ENCODE measurements at regions not wholly inside any gene's neighbourhood (a gene's known extent, or its start where the extent isn't known, plus 50 kb on each side); places are given as distances from the start of the nearest gene placed in this dataset.

DNA sequence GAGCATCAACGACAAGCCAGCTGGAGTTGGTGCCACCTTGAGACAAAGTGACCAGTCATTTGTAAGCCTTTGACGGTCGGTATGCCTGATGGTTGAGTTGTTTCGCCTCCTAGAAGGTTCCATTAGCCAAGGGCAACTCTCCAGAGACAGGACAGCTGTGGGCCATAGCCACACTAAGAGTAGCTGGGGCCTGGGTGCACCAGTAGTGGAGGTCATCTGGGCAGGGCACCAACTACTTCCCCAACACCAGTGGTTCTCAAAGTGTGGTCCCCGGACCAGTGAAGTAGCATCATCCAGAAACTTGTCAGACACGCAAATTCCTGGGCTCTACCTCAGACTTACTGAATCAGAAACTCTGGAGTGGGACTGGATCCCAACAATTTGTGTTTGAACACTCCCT is 217.5 kb upstream of the TAS2R1 start:
- Histone ChIP-seq H3K27me3 (no peaks in the 10 kb centered on the region), H3K27ac (no peak overlapping the region), H3K9me3 (no peaks in the 10 kb centered on the region), H3K4me3 (no peak overlapping the region), H3K4me1 (no peaks in the 10 kb centered on the region), H3K36me3 (no peaks in the 10 kb centered on the region)
- TF ChIP-seq, protein P1, sequence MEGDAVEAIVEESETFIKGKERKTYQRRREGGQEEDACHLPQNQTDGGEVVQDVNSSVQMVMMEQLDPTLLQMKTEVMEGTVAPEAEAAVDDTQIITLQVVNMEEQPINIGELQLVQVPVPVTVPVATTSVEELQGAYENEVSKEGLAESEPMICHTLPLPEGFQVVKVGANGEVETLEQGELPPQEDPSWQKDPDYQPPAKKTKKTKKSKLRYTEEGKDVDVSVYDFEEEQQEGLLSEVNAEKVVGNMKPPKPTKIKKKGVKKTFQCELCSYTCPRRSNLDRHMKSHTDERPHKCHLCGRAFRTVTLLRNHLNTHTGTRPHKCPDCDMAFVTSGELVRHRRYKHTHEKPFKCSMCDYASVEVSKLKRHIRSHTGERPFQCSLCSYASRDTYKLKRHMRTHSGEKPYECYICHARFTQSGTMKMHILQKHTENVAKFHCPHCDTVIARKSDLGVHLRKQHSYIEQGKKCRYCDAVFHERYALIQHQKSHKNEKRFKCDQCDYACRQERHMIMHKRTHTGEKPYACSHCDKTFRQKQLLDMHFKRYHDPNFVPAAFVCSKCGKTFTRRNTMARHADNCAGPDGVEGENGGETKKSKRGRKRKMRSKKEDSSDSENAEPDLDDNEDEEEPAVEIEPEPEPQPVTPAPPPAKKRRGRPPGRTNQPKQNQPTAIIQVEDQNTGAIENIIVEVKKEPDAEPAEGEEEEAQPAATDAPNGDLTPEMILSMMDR (IDR thresholded peaks at IDR 0.05) = no peak
- DNase-seq (ENCODE audit: low spot score) = no peak

DNA sequence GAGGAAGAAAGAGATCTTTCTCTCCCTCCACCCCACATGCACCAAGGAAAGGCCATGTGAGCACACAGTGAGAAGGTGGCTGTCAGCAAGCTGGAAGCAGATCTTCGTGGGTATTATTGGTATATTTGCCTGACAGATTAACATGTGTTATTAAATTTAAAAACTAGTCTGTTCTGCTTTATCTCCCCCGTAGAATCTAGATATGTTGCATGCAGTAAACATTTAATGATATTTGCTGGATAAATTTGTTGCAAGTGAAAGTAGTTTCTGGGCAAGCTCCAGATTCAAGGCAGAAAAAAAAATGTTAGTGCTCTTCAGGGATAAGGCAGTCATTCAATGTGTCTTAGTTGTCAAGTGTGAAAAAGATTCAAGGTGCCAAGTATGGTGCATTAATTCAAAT is 215.0 kb upstream of the TAS2R1 start:
- DNase-seq (ENCODE audit: low spot score) = no peak
- Histone ChIP-seq H3K4me3 (no peak overlapping the region), H3K27me3 (no peaks in the 10 kb centered on the region), H3K36me3 (no peaks in the 10 kb centered on the region), H3K9me3 (peaks cover 0 to 12% of the 10 kb centered on the region in 2 donors), H3K27ac (no peak overlapping the region), H3K4me1 (no peaks in the 10 kb centered on the region)
- TF ChIP-seq, protein P1 (IDR thresholded peaks at IDR 0.05) = no peak

DNA sequence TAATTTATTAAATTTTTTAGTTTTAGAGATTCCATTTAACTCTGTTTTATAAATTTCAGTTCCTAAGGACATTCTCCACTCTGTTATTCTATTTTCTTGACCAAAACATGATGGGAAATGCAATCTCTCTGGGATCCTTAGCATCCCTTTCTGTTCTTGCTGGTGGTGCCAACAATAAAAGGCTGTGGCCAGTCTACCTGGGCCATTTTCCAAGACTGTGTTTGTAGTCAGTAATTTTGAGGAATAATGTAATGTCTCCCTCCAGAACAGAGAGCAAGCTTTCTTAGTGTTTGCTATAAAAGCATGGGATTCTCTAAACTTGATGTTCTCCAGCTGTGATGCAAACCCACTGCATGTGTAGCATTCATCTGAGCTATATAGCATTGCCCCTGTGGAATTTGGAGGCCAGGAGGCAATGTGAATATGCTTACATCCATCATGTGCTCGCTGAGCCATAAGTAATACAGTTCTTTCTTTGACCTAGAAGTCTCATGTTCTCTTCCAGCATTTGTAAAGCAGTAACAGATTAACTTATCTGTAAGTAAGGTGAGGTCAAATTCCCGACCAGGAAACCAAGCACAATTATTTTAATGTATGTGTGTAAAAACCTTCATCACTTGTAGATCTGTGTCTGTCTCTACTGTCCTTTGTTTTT is 211.5 kb upstream of the TAS2R1 start:
- DNase-seq (ENCODE audit: low spot score) = no peak
- Histone ChIP-seq H3K4me1 (no peaks in the 10 kb centered on the region), H3K27me3 (no peaks in the 10 kb centered on the region), H3K9me3 (peaks cover 0 to 12% of the 10 kb centered on the region in 2 donors), H3K36me3 (no peaks in the 10 kb centered on the region), H3K27ac (no peak overlapping the region), H3K4me3 (no peak overlapping the region)
- TF ChIP-seq, protein P1 (IDR thresholded peaks at IDR 0.05) = no peak

DNA sequence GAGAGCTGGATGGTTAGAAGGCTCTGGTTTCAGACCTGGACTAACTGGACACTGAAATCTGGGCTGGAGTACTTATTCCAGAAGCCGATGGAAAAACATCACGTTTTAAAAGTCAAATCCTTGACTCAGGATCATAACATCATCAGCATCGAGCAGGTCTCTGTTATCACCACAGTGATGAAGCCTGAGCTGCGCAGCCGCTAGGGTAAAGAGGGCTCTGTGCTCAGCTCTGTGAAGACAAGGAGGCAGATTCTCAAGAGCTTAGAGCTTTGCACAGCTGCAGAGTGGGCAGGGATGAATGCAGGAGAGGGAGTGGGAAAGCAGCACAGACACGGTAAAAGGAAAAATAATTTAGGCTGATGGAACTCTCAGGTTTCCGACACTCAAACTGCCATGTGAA is 208.8 kb upstream of the TAS2R1 start:
- H3K27ac ChIP-seq = no peak overlapping the region
- H3K4me3 ChIP-seq = no peak overlapping the region
- TF ChIP-seq, protein P1 (IDR thresholded peaks at IDR 0.05) = no peak
- no peaks in the 10 kb centered on the region for H3K27me3 ChIP-seq
- H3K36me3 ChIP-seq = no peaks in the 10 kb centered on the region
- DNase-seq (ENCODE audit: low spot score) = no peak
- peaks cover 0 to 12% of the 10 kb centered on the region in 2 donors for H3K9me3 ChIP-seq
- H3K4me1 ChIP-seq = no peaks in the 10 kb centered on the region

DNA sequence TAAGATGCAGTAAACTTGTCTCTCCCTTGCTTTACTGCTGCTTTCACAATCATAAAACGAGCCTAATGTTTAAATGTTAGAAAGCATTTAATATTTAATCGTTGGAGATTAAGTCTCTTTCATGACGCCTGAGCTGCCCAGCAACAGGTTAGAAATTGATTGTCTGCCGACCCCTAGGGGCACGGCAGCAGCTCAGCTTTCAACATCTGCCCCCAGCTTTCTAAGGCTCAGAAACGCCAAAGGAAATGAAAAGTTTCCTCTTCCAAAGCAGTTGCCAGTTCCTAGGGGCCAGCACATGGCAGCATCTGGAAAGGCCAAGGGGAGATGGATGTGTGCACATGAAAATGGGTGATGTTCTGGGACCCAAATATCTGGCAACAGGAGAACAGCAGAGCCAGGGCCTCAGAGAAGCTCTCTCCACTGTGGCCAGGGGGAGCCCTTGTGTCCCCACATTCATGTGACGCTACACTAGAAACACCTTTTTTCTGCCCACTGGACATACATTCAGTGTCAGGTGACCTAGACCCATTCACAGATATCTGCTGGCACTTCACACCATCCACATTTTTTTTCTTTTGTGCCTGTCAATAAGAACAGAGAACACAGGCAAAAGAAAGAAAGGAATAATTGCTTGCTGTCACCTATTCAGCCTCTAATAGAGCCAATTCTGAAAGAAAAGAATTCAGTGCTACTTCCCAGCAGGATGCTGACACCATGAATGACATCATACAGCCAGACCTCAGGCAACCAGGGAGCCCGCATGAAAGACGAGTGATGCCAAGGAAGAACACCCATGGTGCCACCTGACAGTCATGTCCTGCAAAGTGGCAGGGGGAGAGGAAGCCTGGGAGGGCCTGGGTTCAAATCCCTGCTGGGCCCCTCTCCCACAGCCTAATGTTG is 205.0 kb upstream of the TAS2R1 start:
- no peaks in the 10 kb centered on the region for H3K27me3 ChIP-seq
- TF ChIP-seq, protein P1 (IDR thresholded peaks at IDR 0.05) = no peak
- DNase-seq (ENCODE audit: low spot score) = no peak
- H3K27ac ChIP-seq = no peak overlapping the region
- H3K4me1 ChIP-seq = no peaks in the 10 kb centered on the region
- no peaks in the 10 kb centered on the region for H3K9me3 ChIP-seq
- H3K36me3 ChIP-seq = no peaks in the 10 kb centered on the region
- H3K4me3 ChIP-seq = no peak overlapping the region

Data from right atrium auricular region (tissue), 2 donors.